Colonic mucosa (tissue), 4 donors: ENCODE measurements at regions not wholly inside any gene's neighbourhood (a gene's known extent, or its start where the extent isn't known, plus 50 kb on each side); places are given as distances from the start of the nearest gene placed in this dataset.
"Not testable (repeated sequence)": the region's sequence is repeated elsewhere in the genome, so short reads cannot be mapped to it uniquely, and the experiment has no call there.

Source experiments
- DNase-seq: peaks from one replicate; pipeline ENCODE4 v3.0.0-alpha.2; 2020
- H3K27ac ChIP-seq: fragments of 200-600 bp; one replicate; pipeline ENCODE4 v1.8.0; 2021
- H3K27me3 ChIP-seq: fragments of 200-600 bp; one replicate; pipeline ENCODE4 v1.8.0; 2021
- H3K36me3 ChIP-seq: fragments of 200-600 bp; one replicate; pipeline ENCODE4 v1.8.0; 2021
- H3K4me1 ChIP-seq: fragments of 200-600 bp; one replicate; pipeline ENCODE4 v1.8.0; 2021; ENCODE audit warnings: mild to moderate bottlenecking
- H3K4me3 ChIP-seq: fragments of 200-600 bp; one replicate; pipeline ENCODE4 v1.8.0; 2021
- H3K9ac ChIP-seq, 2 donors: one replicate each; pipeline ENCODE4 v1.7.0; 2013; ENCODE audit warnings: control low read depth in 2 of 2, low read depth in 2 of 2, low read length in 2 of 2
- H3K9me3 ChIP-seq: fragments of 200-600 bp; one replicate; pipeline ENCODE4 v1.8.0; 2021
- CTCF ChIP-seq: fragments of 200-600 bp; IDR thresholded peaks from one replicate; pipeline ENCODE4 v1.8.0; 2022; ENCODE audit warnings: antibody characterized with exemption, mild to moderate bottlenecking
- intact Hi-C: fragments of 100-400 bp; cut with DNase I; formaldehyde crosslinking; loops from one replicate; pipeline ENCODE4 v1.14.1; 2022
- donor health status: healthy.
- donor health status: DM: no; HTN: no; CAD: no.
- donor health status: DM: no; HTN: no; CAD: no.

DNA sequence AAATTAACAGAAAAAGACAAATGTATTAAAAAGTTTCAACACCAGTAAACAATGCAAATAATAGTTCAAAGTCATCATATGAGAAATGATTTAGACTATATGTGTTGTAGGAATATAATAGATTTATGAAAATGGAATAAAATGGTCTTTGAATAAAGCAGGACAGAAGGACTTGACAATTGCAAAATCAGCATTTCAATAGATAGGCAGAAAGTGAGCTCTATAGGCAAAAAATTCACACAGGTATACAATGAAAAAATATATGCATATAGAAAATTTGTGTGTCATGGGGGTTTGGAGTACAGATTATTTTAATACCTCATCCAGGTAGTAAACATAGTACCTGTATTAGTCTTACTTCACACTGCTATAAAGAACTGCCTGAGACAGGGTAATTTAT, 571.1 kb upstream of the EYS start:
- no peak for DNase-seq
- H3K4me1 ChIP-seq, result no peaks in the 10 kb centered on the region
- H3K27ac ChIP-seq, result no peak overlapping the region
- H3K36me3 ChIP-seq, result no peaks in the 10 kb centered on the region
- no peak for TF ChIP-seq CTCF
- H3K4me3 ChIP-seq, result no peak overlapping the region
- no peak overlapping the region for H3K9ac ChIP-seq
- intact Hi-C loops, result no loop called here
- no peaks in the 10 kb centered on the region for H3K9me3 ChIP-seq
- no peaks in the 10 kb centered on the region for H3K27me3 ChIP-seq

- no peaks in the 10 kb centered on the region for H3K9me3 ChIP-seq
- no peak for DNase-seq
- no peaks in the 10 kb centered on the region for H3K4me1 ChIP-seq
- H3K9ac ChIP-seq, result no peak overlapping the region
- intact Hi-C loops, result no loop called here
- no peak overlapping the region for H3K27ac ChIP-seq
- H3K27me3 ChIP-seq, result no peaks in the 10 kb centered on the region
- no peak for TF ChIP-seq CTCF
- no peaks in the 10 kb centered on the region for H3K36me3 ChIP-seq
- H3K4me3 ChIP-seq, result no peak overlapping the region
Observed at GRCh38 chr6:66277400-66277799, 570.4 kb upstream of the EYS start.

DNA sequence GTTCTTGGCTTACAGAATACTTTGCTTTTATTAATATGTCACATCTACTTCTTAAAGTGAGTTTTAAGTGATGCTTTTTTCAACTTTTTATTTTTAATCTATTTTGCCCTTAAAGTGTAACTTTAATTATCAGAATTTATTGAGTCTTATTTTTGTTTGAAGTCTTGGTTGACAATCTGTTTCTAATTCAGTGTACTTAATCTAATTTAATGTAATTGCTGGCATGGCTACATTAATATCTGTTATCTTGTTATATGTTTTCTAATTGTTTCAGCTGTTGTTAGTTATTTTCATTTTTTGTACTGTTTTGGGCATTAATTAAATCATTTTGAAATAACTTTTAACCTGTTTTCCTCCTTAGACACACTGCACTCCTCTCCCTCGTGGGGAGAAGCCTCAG, 558.7 kb upstream of the EYS start:
- H3K27ac ChIP-seq, result no peak overlapping the region
- no peak overlapping the region for H3K9ac ChIP-seq
- H3K27me3 ChIP-seq, result no peaks in the 10 kb centered on the region
- H3K36me3 ChIP-seq, result no peaks in the 10 kb centered on the region
- H3K4me1 ChIP-seq, result no peaks in the 10 kb centered on the region
- no peak for TF ChIP-seq CTCF
- no peak overlapping the region for H3K4me3 ChIP-seq
- intact Hi-C loops, result no loop called here
- DNase-seq, result no peak
- H3K9me3 ChIP-seq, result no peaks in the 10 kb centered on the region

GRCh38 chr6:66264376-66264775, 557.4 kb upstream of the EYS start:
- DNase-seq, result no peak
- intact Hi-C loops, result no loop called here
- H3K4me1 ChIP-seq, result no peaks in the 10 kb centered on the region
- H3K36me3 ChIP-seq, result no peaks in the 10 kb centered on the region
- no peak overlapping the region for H3K4me3 ChIP-seq
- H3K9ac ChIP-seq, result no peak overlapping the region
- TF ChIP-seq CTCF, result no peak
- no peaks in the 10 kb centered on the region for H3K27me3 ChIP-seq
- H3K27ac ChIP-seq, result no peak overlapping the region
- H3K9me3 ChIP-seq, result no peaks in the 10 kb centered on the region

GRCh38 chr6:66258731-66259487, 551.9 kb upstream of the EYS start:
- DNase-seq, H3K4me3 ChIP-seq, H3K9me3 ChIP-seq, H3K36me3 ChIP-seq, H3K9ac ChIP-seq, intact Hi-C loops, H3K27ac ChIP-seq, H3K27me3 ChIP-seq, H3K4me1 ChIP-seq: not testable (repeated sequence)

- Histone ChIP-seq H3K4me3 (no peak overlapping the region), H3K9me3 (no peaks in the 10 kb centered on the region), H3K36me3 (no peaks in the 10 kb centered on the region), H3K4me1 (no peaks in the 10 kb centered on the region), H3K27me3 (no peaks in the 10 kb centered on the region), H3K27ac (no peak overlapping the region), H3K9ac (no peak overlapping the region)
- TF ChIP-seq CTCF, result no peak
- DNase-seq, result no peak
- intact Hi-C loops, result no loop called here
Observed at GRCh38 chr6:66245231-66245630, 538.2 kb upstream of the EYS start.
